Lower leg skin (tissue), 3 donors: ENCODE measurements at regions not wholly inside any gene's neighbourhood (a gene's known extent, or its start where the extent isn't known, plus 50 kb on each side); places are given as distances from the start of the nearest gene placed in this dataset.

Source experiments
- CTCF ChIP-seq, 3 donors: fragments of 450-650 bp; IDR thresholded peaks; one replicate each; pipeline ENCODE4 v1.5.1; 2016; ENCODE audit warnings: antibody characterized with exemption in 3 of 3, mild to moderate bottlenecking in 3 of 3, moderate library complexity in 2 of 3
- POLR2A ChIP-seq, 2 donors: fragments of 450-650 bp; IDR thresholded peaks; one replicate each; pipeline ENCODE4 v1.6.1; 2016 to 2017; ENCODE audit warnings: antibody characterized with exemption in 2 of 2, mild to moderate bottlenecking in 1 of 2, moderate library complexity in 1 of 2

- TF ChIP-seq CTCF (IDR thresholded peaks at IDR 0.05) (no peak), POLR2A (IDR thresholded peaks at IDR 0.05) (no peak)
Observed at GRCh38 chr5:30867711-30868110, 325.8 kb upstream of the CDH6 start.
